HepG2 (cell line): ENCODE measurements at regions not wholly inside any gene's neighbourhood (a gene's known extent, or its start where the extent isn't known, plus 50 kb on each side); places are given as distances from the start of the nearest gene placed in this dataset.

Experiments
- ATAC-seq: fragments of 200-7000 bp; cut with Tn5 transposase; 3 replicates; pipeline ENCODE4 v1.9.1; 2020; ENCODE audit warnings: mild to moderate bottlenecking, moderate library complexity
- BruUV-seq: library from RNA; stranded (reverse); fragments of 400-500 nt; replicated peaks from 2 replicates; lab custom pipeline; 2021; lab: Mats Ljungman, UMichigan
- CTCF ChIA-PET: fragments of 300-600 bp; formaldehyde crosslinking; extraction: SDS; loops from one replicate; lab custom pipeline; 2021; ENCODE audit warnings: low total read pairs, inconsistent platforms, low intra/inter-chr PET ratio; lab: Yijun Ruan, JAX
- POLR2A ChIA-PET: fragments of 350-600 bp; sonication (Branson Sonifier 250); formaldehyde crosslinking; loops from one replicate; lab custom pipeline; 2020; ENCODE audit warnings: antibody characterized with exemption, inconsistent platforms; lab: Yijun Ruan, JAX
- DNase-seq: peaks from one replicate; pipeline ENCODE4 v3.0.0-alpha.2; 2015; ENCODE audit warnings: low spot score
- FAIRE-seq: peaks from 3 replicates; lab custom pipeline; 2011; peaks lifted over from hg19 to GRCh38; lab: Jason Lieb, UNC
- H2AFZ ChIP-seq: one replicate; pipeline ENCODE4 v1.6.1; 2011; ENCODE audit warnings: low read length, inconsistent platforms
- H3K27ac ChIP-seq: fragments of 300-600 bp; 3 replicates; pipeline ENCODE4 v1.8.0; 2011; ENCODE audit warnings: mixed run types, mild to moderate bottlenecking, mixed read lengths, low read length, inconsistent platforms; ENCODE audit not compliant: insufficient read depth; ENCODE audit errors: extremely low read length
- H3K27me3 ChIP-seq, 2 experiments: fragments of 200-600 bp in 1 of 2; 2 replicates in 1 of 2; 3 replicates in 1 of 2; pipeline versions ENCODE4 v1.6.0 to v1.8.0; 2011; ENCODE audit warnings: low read length in 2 of 2, mild to moderate bottlenecking in 2 of 2, moderate library complexity in 2 of 2, inconsistent platforms in 1 of 2; ENCODE audit not compliant: insufficient read depth in 2 of 2, control insufficient read depth in 1 of 2
- H3K36me3 ChIP-seq, 2 experiments: fragments of 200-600 bp in 1 of 2; replicated peaks in 1 of 2; 2 replicates in 1 of 2; 3 replicates in 1 of 2; pipeline versions ENCODE4 v1.5.1 to v1.8.0; 2011; ENCODE audit warnings: low read length in 2 of 2, inconsistent platforms in 1 of 2; ENCODE audit not compliant: insufficient read depth in 2 of 2, control insufficient read depth in 1 of 2
- H3K4me1 ChIP-seq: 2 replicates; pipeline ENCODE4 v1.5.1; 2012; ENCODE audit warnings: low read length, inconsistent platforms; ENCODE audit not compliant: insufficient read depth
- H3K4me2 ChIP-seq: 2 replicates; pipeline ENCODE4 v1.6.0; 2011; ENCODE audit warnings: low read depth, low read length, inconsistent platforms
- H3K4me3 ChIP-seq, 3 experiments: fragments of 200-600 bp in 1 of 3; sonication (generic), shearing (Covaris generic) in 1 of 3; replicated peaks in 1 of 3; 2 replicates each; pipeline ENCODE4 v1.5.1; 2011 to 2016; ENCODE audit warnings: low read length in 3 of 3, inconsistent platforms in 2 of 3, low read depth in 2 of 3, mild to moderate bottlenecking in 2 of 3, control low read depth in 1 of 3, mixed read lengths in 1 of 3; ENCODE audit not compliant: insufficient read depth in 1 of 3
- H3K79me2 ChIP-seq: one replicate; pipeline ENCODE4 v1.6.1; 2011; ENCODE audit warnings: low read length, inconsistent platforms; ENCODE audit not compliant: insufficient read depth
- H3K9ac ChIP-seq: 2 replicates; pipeline ENCODE4 v1.6.0; 2011; ENCODE audit warnings: mild to moderate bottlenecking, low read depth, low read length, inconsistent platforms; ENCODE audit not compliant: insufficient read depth
- H3K9me3 ChIP-seq: 2 replicates; pipeline ENCODE4 v1.5.1; 2012; ENCODE audit warnings: mild to moderate bottlenecking, low read length
- H4K20me1 ChIP-seq: 2 replicates; pipeline ENCODE4 v1.6.0; 2011; ENCODE audit warnings: inconsistent platforms, mild to moderate bottlenecking, low read length, moderate library complexity; ENCODE audit not compliant: insufficient read depth
- BHLHE40 ChIP-seq: IDR thresholded peaks from 2 replicates; pipeline ENCODE4 v1.6.1; 2011; ENCODE audit warnings: low read length, improper control_type of control experiment
- FOXO4 ChIP-seq: sonication (generic); formaldehyde crosslinking; conservative IDR thresholded peaks from 2 replicates; pipeline ENCODE4 v1.8.1; 2023; ENCODE audit warnings: missing genetic modification reagents
- NBN ChIP-seq: fragments of 450-650 bp; conservative IDR thresholded peaks from 2 replicates; pipeline ENCODE4 v1.6.1; 2017
- SETDB1 ChIP-seq: sonication (generic); formaldehyde crosslinking; IDR thresholded peaks from 2 replicates; pipeline ENCODE4 v1.5.1; 2020; ENCODE audit warnings: missing genetic modification reagents, mild to moderate bottlenecking, borderline replicate concordance
- TFAP4 ChIP-seq: sonication (generic); IDR thresholded peaks from 2 replicates; pipeline ENCODE4 v1.6.1; 2016; ENCODE audit warnings: low read depth, borderline replicate concordance
- TRIM24 ChIP-seq: sonication (generic); formaldehyde crosslinking; IDR thresholded peaks from 2 replicates; pipeline ENCODE4 v1.8.0; 2022; ENCODE audit warnings: mild to moderate bottlenecking, missing genetic modification reagents
- ZNF225 ChIP-seq: sonication (generic); formaldehyde crosslinking; IDR thresholded peaks from 2 replicates; pipeline ENCODE4 v1.4.0; 2020; ENCODE audit warnings: mild to moderate bottlenecking, missing genetic modification reagents
- ZNF446 ChIP-seq: sonication (generic); formaldehyde crosslinking; IDR thresholded peaks from 2 replicates; pipeline ENCODE4 v1.5.0; 2020; ENCODE audit warnings: mild to moderate bottlenecking, missing genetic modification reagents
- ZNF615 ChIP-seq: sonication (generic); formaldehyde crosslinking; IDR thresholded peaks from 2 replicates; pipeline ENCODE4 v1.5.0; 2020; ENCODE audit warnings: mild to moderate bottlenecking, missing genetic modification reagents, borderline replicate concordance
- ZSCAN9 ChIP-seq: IDR thresholded peaks from 2 replicates; pipeline ENCODE4 v1.6.1; 2016; ENCODE audit warnings: borderline replicate concordance
- WGBS: methylation state at CpG from one replicate; pipeline ENCODE4 v1.1.6; 2017; ENCODE audit warnings: low lambda C conversion rate; 5-methylcytosine and 5-hydroxymethylcytosine counted together
- in situ Hi-C: cut with HindIII; loops from 2 replicates; pipeline ENCODE4 v1.10.0; 2017; ENCODE audit warnings: low pct_unique_long_range_greater_than_20kb; ENCODE audit not compliant: extremely low pct_ligation_motif_present
- intact Hi-C: fragments of 100-400 bp; cut with micrococcal nuclease; formaldehyde crosslinking; loops from one replicate; pipeline ENCODE4 v1.10.0; 2022; ENCODE audit not compliant: unreplicated experiment

DNA sequence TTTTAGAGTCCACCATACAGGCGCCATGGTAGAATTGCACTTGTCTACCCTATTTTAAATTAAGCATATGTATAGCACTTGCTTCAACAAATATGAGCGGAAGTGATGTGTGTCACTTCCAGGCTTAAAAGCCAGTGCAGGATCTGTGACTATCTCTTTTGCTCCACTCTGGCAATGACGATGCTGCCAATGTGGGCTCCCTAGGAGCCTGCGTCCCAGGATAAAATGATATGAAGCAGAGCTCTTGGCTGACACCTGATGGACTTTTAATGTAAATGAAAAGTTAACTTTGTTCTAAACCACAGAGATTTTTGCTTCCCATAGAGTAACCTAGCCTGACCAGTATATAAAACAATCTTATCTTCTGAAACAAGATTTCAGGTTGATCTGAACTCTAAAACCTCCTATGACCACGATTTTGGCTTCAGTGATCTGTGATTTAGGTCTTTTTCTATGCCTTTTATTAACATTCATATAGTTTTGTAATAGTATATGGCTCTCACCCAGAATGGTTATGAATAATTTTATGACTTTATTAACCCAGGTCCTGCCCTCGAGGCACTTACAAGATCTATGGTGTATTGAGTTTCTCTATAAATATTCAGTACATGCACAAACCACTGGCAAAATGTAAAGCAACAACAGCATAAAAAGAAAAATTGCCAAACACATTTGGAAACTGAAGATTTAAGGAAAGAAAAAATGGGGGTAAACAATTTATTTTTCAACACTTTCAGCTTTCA lies 422.5 kb upstream of the PIK3C3 start:
- in situ Hi-C loops (no loop called here), intact Hi-C loops (no loop called here)
- no peak overlapping the region for H3K4me3 ChIP-seq
- H3K4me1 ChIP-seq: no peaks in the 10 kb centered on the region
- H3K27me3 ChIP-seq: no peaks in the 10 kb centered on the region
- no peak; the same call in 2 of the 3 replicates for ATAC-seq
- no peak overlapping the region for H2AFZ ChIP-seq
- no peak overlapping the region for H3K9ac ChIP-seq
- no peak for FAIRE-seq
- POLR2A ChIA-PET: no interaction called here
- no peak overlapping the region for H3K27ac ChIP-seq
- no peak for DNase-seq
- H4K20me1 ChIP-seq: no peaks in the 10 kb centered on the region
- no peaks in the 10 kb centered on the region for H3K36me3 ChIP-seq
- no TSS peak for BruUV-seq
- no peak overlapping the region for H3K4me2 ChIP-seq
- no peaks in the 10 kb centered on the region for H3K9me3 ChIP-seq
- CTCF ChIA-PET: no interaction called here
- TF ChIP-seq ZNF446 (CRISPR knock-in tag) (no peak), ZSCAN9 (CRISPR knock-in tag) (no peak), ZNF225 (CRISPR knock-in tag) (no peak)
- no peaks in the 10 kb centered on the region for H3K79me2 ChIP-seq
- WGBS: 10% methylated on average over 6 of the region's 6 CpGs

- no peak for TF ChIP-seq ZNF615 (CRISPR knock-in tag)
- TF ChIP-seq SETDB1 (CRISPR knock-in tag): no peak
- no peak for TF ChIP-seq NBN
- TF ChIP-seq FOXO4 (CRISPR knock-in tag): no peak
- no peak for TF ChIP-seq BHLHE40
- TF ChIP-seq TRIM24 (CRISPR knock-in tag): no peak
- TF ChIP-seq TFAP4: no peak
- FAIRE-seq: no peak
- WGBS: 15% methylated on average over 1 of the region's 1 CpG
- Histone ChIP-seq H3K27ac (no peak overlapping the region), H3K79me2 (no peaks in the 10 kb centered on the region), H3K27me3 (no peaks in the 10 kb centered on the region), H3K9ac (no peak overlapping the region), H3K4me1 (no peaks in the 10 kb centered on the region), H3K4me3 (no peak overlapping the region), H3K36me3 (no peaks in the 10 kb centered on the region), H4K20me1 (no peaks in the 10 kb centered on the region), H3K9me3 (no peaks in the 10 kb centered on the region), H3K4me2 (no peak overlapping the region), H2AFZ (no peak overlapping the region)
- BruUV-seq: no TSS peak
- in situ Hi-C loops (no loop called here), intact Hi-C loops (no loop called here)
- ATAC-seq: no peak
- ChIA-PET CTCF (no interaction called here), POLR2A (no interaction called here)
- no peak for DNase-seq
Measured at GRCh38 chr18:41530970-41531369, 424.1 kb upstream of the PIK3C3 start.
